CMK (cell line): ENCODE measurements at regions not wholly inside any gene's neighbourhood (a gene's known extent, or its start where the extent isn't known, plus 50 kb on each side); places are given as distances from the start of the nearest gene placed in this dataset.

Source experiments
- DNase-seq: peaks from one replicate; pipeline ENCODE4 v3.0.0-alpha.2; 2010; ENCODE audit warnings: low read depth

DNA sequence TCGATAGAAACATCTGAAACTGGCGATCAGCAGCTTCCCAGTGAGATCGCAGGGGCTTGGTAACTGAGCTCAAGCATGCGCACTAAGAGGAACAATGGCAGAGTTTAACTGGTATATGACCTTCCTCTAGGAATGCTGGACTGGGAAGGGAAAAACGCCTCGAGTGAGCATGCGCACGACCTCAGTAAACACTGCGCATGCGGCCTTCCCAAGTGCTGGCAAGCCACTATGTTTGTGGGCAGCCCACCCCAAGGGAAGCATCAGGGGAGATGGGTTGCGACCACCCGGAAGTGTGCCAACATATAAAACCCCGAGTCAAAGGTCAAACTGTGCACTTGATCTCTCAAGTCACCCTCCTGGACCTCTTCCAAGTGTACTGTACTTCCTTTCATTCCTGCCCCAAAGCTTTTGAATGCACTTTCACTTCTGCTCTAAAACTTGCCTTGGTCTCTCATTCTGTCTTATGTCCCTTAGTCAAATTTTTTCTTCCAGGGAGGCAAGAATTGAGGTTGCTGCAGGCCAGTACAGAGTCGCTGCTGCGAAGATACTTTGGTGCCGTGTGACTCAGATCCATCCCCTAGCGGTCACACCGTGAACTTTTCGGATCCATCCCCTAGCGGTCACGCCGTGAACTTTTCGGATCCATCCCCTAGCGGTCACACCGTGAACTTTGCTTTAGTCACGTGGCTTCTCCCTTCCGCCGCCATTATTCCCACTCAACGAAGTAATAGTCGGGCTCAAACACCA lies 243.3 kb downstream of the FAM43A start:
- no peak for DNase-seq

DNA sequence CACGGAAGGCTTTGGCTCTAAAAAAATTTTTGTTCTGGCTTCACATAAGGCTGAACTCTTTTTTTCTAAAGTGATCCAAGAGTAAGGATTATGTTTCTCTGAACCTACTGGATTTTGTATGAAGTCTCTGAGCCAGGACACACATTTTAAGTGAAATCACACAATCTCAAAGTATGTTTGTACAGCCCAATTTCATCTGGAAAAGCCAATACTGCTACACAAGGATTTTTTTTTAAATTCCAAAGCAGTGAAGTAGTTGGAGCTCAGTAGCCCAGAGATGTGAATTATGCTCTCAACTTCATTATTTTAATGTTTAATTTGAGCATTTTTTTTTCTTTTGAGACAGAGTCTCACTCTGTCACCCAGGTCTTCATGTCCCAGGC lies 243.9 kb downstream of the FAM43A start:
- no peak for DNase-seq

DNA sequence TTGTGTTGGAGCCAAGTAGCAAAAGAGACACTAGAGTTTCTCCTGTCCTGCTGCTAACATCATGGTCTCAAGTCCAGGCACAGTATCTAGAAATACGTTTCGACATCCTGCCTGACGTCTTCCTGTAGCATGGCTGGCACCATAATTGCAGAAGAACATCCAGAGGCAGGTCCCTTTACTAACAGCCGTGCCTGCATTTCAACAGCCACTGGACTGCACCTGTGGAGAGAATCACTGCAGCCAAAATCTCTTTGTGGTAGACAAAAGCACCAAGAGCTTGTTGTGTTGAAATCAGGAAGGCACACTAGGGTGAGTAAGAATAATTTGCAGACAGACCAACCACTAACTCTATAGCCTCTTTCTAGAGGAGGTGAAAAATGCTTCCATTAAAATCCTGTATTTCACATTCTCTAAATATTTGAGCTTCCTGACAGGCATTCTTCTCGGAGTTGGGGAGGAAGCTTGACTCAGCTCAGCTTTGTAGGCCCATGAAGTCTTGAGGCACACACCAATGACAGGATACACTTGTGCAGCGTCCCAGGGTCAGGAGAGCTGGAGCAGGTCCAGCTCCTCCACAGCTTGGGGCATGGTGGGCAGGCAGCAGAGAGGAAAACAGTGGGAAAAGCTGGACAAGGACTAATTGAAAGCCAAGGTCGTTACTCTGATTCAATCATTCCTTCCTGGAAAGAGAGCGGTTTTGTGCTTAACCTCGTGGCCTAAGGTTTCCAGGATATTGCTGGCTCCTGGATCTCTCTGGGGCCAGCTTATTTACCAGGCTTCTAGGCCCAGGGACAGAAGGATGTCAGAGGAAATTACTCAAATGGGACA lies 244.9 kb downstream of the FAM43A start:
- no peak for DNase-seq

- no peak for DNase-seq
These were observed 245.7 kb downstream of the FAM43A start for GRCh38 chr3:194931347-194931746.

- DNase-seq = no peak
These were observed 246.2 kb downstream of the FAM43A start for GRCh38 chr3:194931865-194932264.

DNA sequence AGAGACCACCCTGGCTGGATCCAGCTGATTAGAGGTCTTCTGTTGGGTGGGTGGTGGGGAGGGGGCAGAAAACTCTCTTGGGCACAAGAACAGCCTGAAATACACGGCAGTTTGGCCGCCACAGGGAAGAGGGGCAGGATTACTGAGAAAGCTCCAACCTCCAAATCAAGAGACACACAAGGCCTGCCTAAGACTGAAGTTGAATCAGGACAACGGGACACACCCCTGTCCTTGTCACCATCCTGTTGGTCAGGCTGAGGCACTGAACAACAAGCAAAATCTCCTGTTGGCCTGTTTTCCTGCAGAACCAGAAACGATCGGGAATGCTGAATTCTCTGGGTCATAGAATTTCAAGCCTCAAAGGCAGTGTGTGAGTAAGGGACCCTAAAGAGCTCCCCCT lies 247.8 kb downstream of the FAM43A start:
- DNase-seq = no peak

DNA sequence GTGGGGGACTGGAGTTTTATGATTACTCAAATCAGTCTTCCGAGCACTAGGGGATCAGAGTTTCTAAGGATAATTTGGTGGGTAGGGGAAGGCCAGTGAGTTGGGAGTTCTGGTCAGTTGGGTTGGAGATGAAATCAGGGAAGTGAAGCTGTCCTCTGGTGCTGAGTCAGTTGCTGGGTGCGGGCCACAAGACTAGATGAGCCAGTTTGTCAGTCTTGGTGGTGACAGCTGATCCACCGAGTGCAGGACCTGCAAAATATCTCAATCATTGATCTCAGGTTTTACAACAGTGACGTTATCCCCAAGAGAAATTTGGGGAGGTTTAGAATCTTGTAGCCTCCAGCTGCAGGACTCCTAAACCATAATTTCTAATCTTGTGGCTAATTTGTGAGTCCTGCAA lies 249.4 kb downstream of the FAM43A start:
- no peak for DNase-seq

- no peak for DNase-seq
These were observed 250.2 kb downstream of the FAM43A start for GRCh38 chr3:194935632-194936470.

DNA sequence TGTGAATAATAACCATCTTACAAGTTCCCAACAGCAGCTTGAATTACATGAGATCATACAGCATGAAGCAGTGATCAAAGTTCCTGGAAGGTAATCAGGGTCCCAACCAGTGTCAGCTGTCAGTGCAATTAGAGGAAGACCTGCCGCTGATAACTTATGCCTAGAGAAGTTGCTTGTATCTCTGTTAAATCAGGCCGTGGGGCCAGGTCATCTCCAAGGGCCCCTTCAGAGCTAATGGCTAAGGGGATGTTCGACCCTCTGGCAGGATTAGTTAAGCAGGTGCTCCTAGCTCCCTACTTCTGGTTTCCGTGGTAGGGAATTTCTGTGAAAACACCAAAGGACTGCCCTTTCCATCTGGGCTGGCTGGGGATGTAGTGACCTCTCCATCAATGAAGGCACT lies 251.0 kb downstream of the FAM43A start:
- DNase-seq = no peak

DNA sequence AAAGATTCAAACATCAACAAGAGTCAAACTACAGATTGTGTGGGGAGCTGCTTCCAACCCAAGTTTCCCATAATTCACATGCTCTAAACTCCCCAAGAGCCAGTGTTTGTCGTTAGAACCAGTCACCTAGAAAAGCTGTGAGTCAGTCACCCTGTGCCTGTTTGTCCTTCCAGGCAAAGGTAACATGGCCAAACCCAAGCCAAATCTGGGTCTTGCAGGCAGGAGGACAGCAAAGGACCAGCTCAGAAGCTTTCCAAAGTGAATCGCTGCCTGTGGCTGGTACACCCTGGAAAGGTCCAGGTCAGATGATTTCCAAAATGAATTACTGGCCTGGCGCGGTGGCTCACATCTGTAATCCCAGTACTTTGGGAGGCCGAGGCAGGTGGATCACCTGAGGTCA lies 251.5 kb downstream of the FAM43A start:
- DNase-seq = no peak

- no peak for DNase-seq
These were observed 252.2 kb downstream of the FAM43A start for GRCh38 chr3:194937882-194938321.

- DNase-seq = no peak
These were observed 253.3 kb downstream of the FAM43A start for GRCh38 chr3:194938845-194939531.

DNA sequence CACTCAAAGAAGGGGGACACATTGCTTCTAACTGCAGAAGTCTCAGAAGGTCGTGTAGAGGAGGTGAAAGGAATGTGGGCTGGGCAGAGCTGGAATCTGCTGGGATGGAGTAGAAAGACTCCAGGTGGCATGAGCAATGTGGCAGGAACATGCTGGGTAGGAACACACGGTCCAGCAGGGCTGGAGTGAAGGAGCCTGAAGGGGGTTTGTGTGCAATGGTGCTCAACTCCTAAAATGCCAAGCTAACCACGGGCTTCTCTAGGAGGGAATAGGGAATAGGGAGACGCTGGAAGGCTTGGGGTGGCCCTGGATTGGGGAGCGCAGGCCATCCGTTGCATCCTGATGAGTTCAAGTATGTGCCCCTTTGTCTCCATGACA lies 253.8 kb downstream of the FAM43A start:
- no peak for DNase-seq

GRCh38 chr3:194939949-194940770 lies 254.5 kb downstream of the FAM43A start:
- DNase-seq = no peak

DNA sequence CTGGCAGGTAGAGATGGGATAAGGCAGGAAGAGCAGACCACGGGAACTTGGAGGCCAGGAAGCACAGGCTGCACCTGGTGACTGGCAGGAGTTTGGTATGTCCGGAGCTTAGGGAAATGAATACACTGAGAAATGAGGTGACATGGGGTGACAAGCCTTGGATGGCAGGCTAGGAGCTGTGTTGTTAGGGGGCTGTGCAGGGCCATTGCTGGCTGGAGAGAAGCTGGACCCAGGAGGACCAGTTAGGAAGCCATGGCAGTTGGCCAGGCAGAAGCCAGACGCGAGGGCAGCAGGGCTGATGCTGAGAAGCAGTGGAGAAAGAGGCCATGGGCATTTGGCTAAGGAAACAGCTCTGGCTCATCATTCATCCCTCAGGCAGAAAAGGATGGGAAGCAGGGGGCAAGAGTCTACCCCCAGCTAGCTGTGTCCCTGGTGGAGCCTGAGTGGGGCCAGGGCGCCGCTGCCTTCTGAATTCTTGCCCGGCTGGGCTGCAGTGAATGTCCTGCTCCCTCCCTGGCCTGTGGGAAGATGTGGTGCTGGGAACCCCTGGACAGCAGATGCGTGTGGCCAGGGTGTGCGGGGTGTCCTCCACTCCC lies 255.8 kb downstream of the FAM43A start:
- DNase-seq = no peak

- DNase-seq = no peak
These were observed 256.4 kb downstream of the FAM43A start for GRCh38 chr3:194941956-194942511.

GRCh38 chr3:194944526-194944925 lies 258.8 kb downstream of the FAM43A start:
- DNase-seq = no peak

- no peak for DNase-seq
These were observed 259.8 kb downstream of the FAM43A start for GRCh38 chr3:194945508-194945907.

DNA sequence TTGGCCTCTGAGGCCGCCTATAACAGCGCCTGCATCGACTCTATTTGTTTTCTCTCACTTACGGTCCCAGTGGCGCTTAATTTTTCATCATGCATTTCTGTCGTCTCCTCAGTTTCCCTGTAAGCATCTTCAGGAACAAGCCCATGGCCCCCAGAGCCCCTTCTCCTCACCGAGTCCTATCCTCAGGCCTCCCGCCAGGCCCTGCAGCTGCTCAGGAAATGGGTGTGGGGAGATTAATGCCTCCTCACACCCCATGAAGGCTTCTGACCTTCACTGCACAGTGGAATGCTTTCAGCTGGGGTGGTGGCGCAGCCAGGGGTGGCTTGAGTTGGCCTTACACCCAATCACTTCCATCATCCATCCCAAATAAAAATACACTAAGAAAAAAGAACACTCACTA lies 260.4 kb downstream of the FAM43A start:
- no peak for DNase-seq

GRCh38 chr3:194949592-194949991 lies 263.9 kb downstream of the FAM43A start:
- DNase-seq = no peak
